GM19467 (cell line): ENCODE measurements at regions not wholly inside any gene's neighbourhood (a gene's known extent, or its start where the extent isn't known, plus 50 kb on each side); places are given as distances from the start of the nearest gene placed in this dataset.

Source experiments
- ATAC-seq: cut with Tn5 transposase; IDR thresholded peaks from one replicate; pipeline ENCODE4 v1.9.1; 2021; ENCODE audit warnings: mild to moderate bottlenecking, moderate library complexity; ENCODE audit not compliant: unreplicated experiment

GRCh38 chr4:177923888-177924287 is 481.7 kb upstream of the AGA start:
- no peak for ATAC-seq

GRCh38 chr4:177937041-177937440 is 494.8 kb upstream of the AGA start:
- ATAC-seq = no peak

GRCh38 chr4:177938226-177938625 is 496.0 kb upstream of the AGA start:
- ATAC-seq = no peak

- ATAC-seq = no peak
Observed at GRCh38 chr4:177945268-177945667, 503.0 kb upstream of the AGA start.

GRCh38 chr4:177947607-177948006 is 505.4 kb upstream of the AGA start:
- ATAC-seq = no peak

- ATAC-seq = no peak
Observed at GRCh38 chr4:177948853-177949252, 506.6 kb upstream of the AGA start.

- no peak for ATAC-seq
Observed at GRCh38 chr4:177951026-177951425, 508.8 kb upstream of the AGA start.

GRCh38 chr4:177952723-177953122 is 510.5 kb upstream of the AGA start:
- ATAC-seq = no peak

GRCh38 chr4:177957596-177958360 is 515.5 kb upstream of the AGA start:
- no peak for ATAC-seq

GRCh38 chr4:177960566-177960965 is 518.3 kb upstream of the AGA start:
- no peak for ATAC-seq

GRCh38 chr4:177961761-177962380 is 519.6 kb upstream of the AGA start:
- ATAC-seq = no peak

GRCh38 chr4:177964061-177964460 is 521.8 kb upstream of the AGA start:
- ATAC-seq = no peak

- no peak for ATAC-seq
Observed at GRCh38 chr4:177964693-177965168, 522.5 kb upstream of the AGA start.

GRCh38 chr4:177967328-177967727 is 525.1 kb upstream of the AGA start:
- ATAC-seq = no peak

GRCh38 chr4:177968817-177969442 is 526.7 kb upstream of the AGA start:
- ATAC-seq = no peak

GRCh38 chr4:177974461-177974860 is 532.2 kb upstream of the AGA start:
- no peak for ATAC-seq

- no peak for ATAC-seq
Observed at GRCh38 chr4:177975315-177975987, 533.2 kb upstream of the AGA start.

GRCh38 chr4:177986236-177986635 is 544.0 kb upstream of the AGA start:
- ATAC-seq = no peak

- ATAC-seq = no peak
Observed at GRCh38 chr4:177987896-177988295, 545.7 kb upstream of the AGA start.

GRCh38 chr4:177989503-177990201 is 547.4 kb upstream of the AGA start:
- ATAC-seq = no peak

GRCh38 chr4:178003098-178003657 is 560.9 kb upstream of the AGA start:
- ATAC-seq = no peak
